ENCODE measurements at regions not wholly inside any gene's neighbourhood (a gene's known extent, or its start where the extent isn't known, plus 50 kb on each side); places are given as distances from the start of the nearest gene placed in this dataset.
A peak's percentile ranks its signal among the peaks of the same experiment; 100 is the strongest.

DNA sequence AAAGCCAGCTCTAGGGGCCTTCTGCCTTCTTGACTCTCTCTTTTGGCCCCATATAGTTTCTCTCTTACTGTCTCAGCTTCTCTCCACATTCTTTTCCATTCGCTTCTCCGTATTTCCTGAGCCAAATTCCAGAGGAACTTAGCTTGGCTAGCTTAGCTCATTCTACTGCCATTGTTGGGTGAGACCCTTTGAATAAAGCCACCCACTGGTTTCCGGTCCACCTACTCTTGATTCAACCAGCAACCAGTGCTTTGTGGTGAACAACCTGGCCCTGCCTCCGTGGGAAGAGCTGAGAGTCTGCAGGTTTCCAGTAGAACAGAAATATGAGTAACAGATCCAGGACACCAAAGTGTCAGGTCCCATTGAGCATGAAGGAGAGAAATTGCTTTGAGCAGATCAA, 81.3 kb upstream of the ARHGAP20 start:
- Histone ChIP-seq H3K27me3 (ENCODE audit: insufficient read depth, low read length) (no peaks in the 10 kb centered on the region), H3K9ac (ENCODE audit: low read length) (no peak overlapping the region), H2AFZ (ENCODE audit: insufficient read depth, low read length, poor library complexity) (no peak overlapping the region), H3K36me3 (ENCODE audit: control insufficient read depth in 1 of 2, insufficient read depth in 2 of 2, low read length in 2 of 2) (no peaks in the 10 kb centered on the region), H3K4me1 (ENCODE audit: control insufficient read depth in 1 of 2, insufficient read depth in 2 of 2, low read length in 2 of 2) (peaks cover 0 to 3% of the 10 kb centered on the region in 2 experiments), H3K4ac (ENCODE audit: low read depth, low read length) (no peak overlapping the region), H3K9me3 (ENCODE audit: insufficient read depth, low read depth, low read length) (peaks cover 2% of the 10 kb centered on the region), H3K14ac (ENCODE audit: low read length) (no peak overlapping the region), H4K8ac (ENCODE audit: low read depth, low read length) (no peak overlapping the region), H3K4me3 (ENCODE audit: low read depth, low read length) (no peak overlapping the region), H2BK120ac (ENCODE audit: insufficient read depth, low read length, poor library complexity) (no peak overlapping the region), H3K23ac (ENCODE audit: low read length) (no peak overlapping the region), H2AK5ac (ENCODE audit: low read length) (no peak overlapping the region), H4K12ac (ENCODE audit: low read depth, low read length) (no peak overlapping the region), H3K4me2 (ENCODE audit: low read length) (no peak overlapping the region), H4K91ac (ENCODE audit: low read depth, low read length) (no peak overlapping the region), H3K27ac (ENCODE audit: low read depth, low read length) (no peak overlapping the region), H2BK5ac (ENCODE audit: low read depth, low read length, poor library complexity) (no peak overlapping the region), H3K79me1 (ENCODE audit: low read length) (no peaks in the 10 kb centered on the region), H3K18ac (ENCODE audit: low read length) (no peak overlapping the region), H2BK12ac (ENCODE audit: low read length) (no peak overlapping the region), H3K79me2 (ENCODE audit: control insufficient read depth, insufficient read depth, low read length, poor library complexity) (no peaks in the 10 kb centered on the region)
- no CpG with 5 or more reads among the region's 4 CpGs for WGBS (ENCODE audit: extremely low coverage, insufficient coverage, insufficient read length)
- no peak for DNase-seq

DNA sequence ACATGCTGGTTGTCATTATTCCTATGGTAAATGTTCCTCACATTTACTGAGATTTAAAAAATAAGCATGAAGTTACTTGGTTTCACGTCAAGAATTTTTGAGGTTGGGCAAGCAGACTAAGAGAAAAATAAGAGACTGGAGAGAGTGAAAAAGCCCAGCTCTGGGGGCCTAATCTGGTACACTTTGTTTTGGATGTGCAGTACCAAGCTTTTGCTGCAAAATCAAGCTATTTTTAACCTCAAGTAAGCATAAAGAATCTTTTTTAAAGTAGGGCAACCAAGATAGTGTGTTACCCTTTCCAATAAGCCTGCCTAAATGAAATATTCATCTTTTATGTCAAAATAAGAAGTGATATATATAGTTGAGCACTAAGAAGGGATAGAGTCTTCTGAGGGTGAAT, 79.4 kb upstream of the ARHGAP20 start:
- WGBS (ENCODE audit: extremely low coverage, insufficient coverage, insufficient read length) = no CpG with 5 or more reads among the region's 1 CpG

DNA sequence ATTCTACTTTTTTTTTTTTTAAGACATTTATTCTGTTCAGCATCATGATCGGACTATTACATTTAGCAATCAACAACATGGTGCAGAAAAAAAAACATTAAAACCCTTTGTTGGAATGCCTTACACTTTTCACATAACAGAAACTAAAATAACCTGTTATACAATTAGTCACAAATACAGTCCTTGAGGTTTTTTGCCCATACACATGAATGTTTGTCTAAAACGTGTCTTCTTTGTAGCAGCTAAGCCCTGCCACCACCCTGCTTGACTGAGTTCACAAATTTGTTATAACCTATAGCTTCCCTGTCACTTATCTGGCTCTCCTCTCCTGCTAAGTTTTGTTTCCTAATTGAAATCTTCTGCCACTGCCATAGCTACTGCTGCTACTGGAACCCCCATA, 75.4 kb upstream of the ARHGAP20 start:
- H3K9ac ChIP-seq (ENCODE audit: low read length) = no peak overlapping the region
- H3K23ac ChIP-seq (ENCODE audit: low read length) = no peak overlapping the region
- no peak overlapping the region for H2BK5ac ChIP-seq (ENCODE audit: low read depth, low read length, poor library complexity)
- no peak overlapping the region for H4K12ac ChIP-seq (ENCODE audit: low read depth, low read length)
- H3K79me2 ChIP-seq (ENCODE audit: control insufficient read depth, insufficient read depth, low read length, poor library complexity) = no peaks in the 10 kb centered on the region
- no peaks in the 10 kb centered on the region for H3K27me3 ChIP-seq (ENCODE audit: insufficient read depth, low read length)
- peaks cover 4% of the 10 kb centered on the region for H3K9me3 ChIP-seq (ENCODE audit: insufficient read depth, low read depth, low read length)
- H2AK5ac ChIP-seq (ENCODE audit: low read length) = no peak overlapping the region
- no peak overlapping the region for H3K4ac ChIP-seq (ENCODE audit: low read depth, low read length)
- no peak overlapping the region for H3K4me2 ChIP-seq (ENCODE audit: low read length)
- H2BK12ac ChIP-seq (ENCODE audit: low read length) = no peak overlapping the region
- H3K36me3 ChIP-seq (ENCODE audit: control insufficient read depth in 1 of 2, insufficient read depth in 2 of 2, low read length in 2 of 2) = no peaks in the 10 kb centered on the region
- no peak overlapping the region for H3K18ac ChIP-seq (ENCODE audit: low read length)
- peaks cover 0 to under 1% of the 10 kb centered on the region in 2 experiments for H3K4me1 ChIP-seq (ENCODE audit: control insufficient read depth in 1 of 2, insufficient read depth in 2 of 2, low read length in 2 of 2)
- peak in 1 of 2 donors; percentile 62 for DNase-seq
- no peak overlapping the region for H3K4me3 ChIP-seq (ENCODE audit: low read depth, low read length)
- no peak overlapping the region for H3K27ac ChIP-seq (ENCODE audit: low read depth, low read length)
- no peaks in the 10 kb centered on the region for H3K79me1 ChIP-seq (ENCODE audit: low read length)
- no peak overlapping the region for H4K91ac ChIP-seq (ENCODE audit: low read depth, low read length)
- H2BK120ac ChIP-seq (ENCODE audit: insufficient read depth, low read length, poor library complexity) = no peak overlapping the region
- no peak overlapping the region for H4K8ac ChIP-seq (ENCODE audit: low read depth, low read length)
- WGBS (ENCODE audit: extremely low coverage, insufficient coverage, insufficient read length) = no CpG with 5 or more reads among the region's 2 CpGs
- H2AFZ ChIP-seq (ENCODE audit: insufficient read depth, low read length, poor library complexity) = no peak overlapping the region
- H3K14ac ChIP-seq (ENCODE audit: low read length) = no peak overlapping the region

More for the DNA sequence above, 79.4 kb upstream of the ARHGAP20 start:
- no peak overlapping the region for H3K18ac ChIP-seq (ENCODE audit: low read length)
- no peaks in the 10 kb centered on the region for H3K79me1 ChIP-seq (ENCODE audit: low read length)
- no peak overlapping the region for H2AK5ac ChIP-seq (ENCODE audit: low read length)
- H2BK12ac ChIP-seq (ENCODE audit: low read length) = no peak overlapping the region
- no peak overlapping the region for H4K12ac ChIP-seq (ENCODE audit: low read depth, low read length)
- no peak overlapping the region for H3K4me2 ChIP-seq (ENCODE audit: low read length)
- H3K23ac ChIP-seq (ENCODE audit: low read length) = no peak overlapping the region
- no peak overlapping the region for H3K4me3 ChIP-seq (ENCODE audit: low read depth, low read length)
- no peaks in the 10 kb centered on the region for H3K36me3 ChIP-seq (ENCODE audit: control insufficient read depth in 1 of 2, insufficient read depth in 2 of 2, low read length in 2 of 2)
- H3K27me3 ChIP-seq (ENCODE audit: insufficient read depth, low read length) = no peaks in the 10 kb centered on the region
- no peak for DNase-seq
- H3K27ac ChIP-seq (ENCODE audit: low read depth, low read length) = no peak overlapping the region
- no peak overlapping the region for H4K8ac ChIP-seq (ENCODE audit: low read depth, low read length)
- no peak overlapping the region for H2BK120ac ChIP-seq (ENCODE audit: insufficient read depth, low read length, poor library complexity)
- H3K14ac ChIP-seq (ENCODE audit: low read length) = no peak overlapping the region
- H2BK5ac ChIP-seq (ENCODE audit: low read depth, low read length, poor library complexity) = no peak overlapping the region
- no peak overlapping the region for H2AFZ ChIP-seq (ENCODE audit: insufficient read depth, low read length, poor library complexity)
- no peak overlapping the region for H4K91ac ChIP-seq (ENCODE audit: low read depth, low read length)
- peaks cover 0 to 3% of the 10 kb centered on the region in 2 experiments for H3K4me1 ChIP-seq (ENCODE audit: control insufficient read depth in 1 of 2, insufficient read depth in 2 of 2, low read length in 2 of 2)
- H3K9ac ChIP-seq (ENCODE audit: low read length) = no peak overlapping the region
- no peaks in the 10 kb centered on the region for H3K79me2 ChIP-seq (ENCODE audit: control insufficient read depth, insufficient read depth, low read length, poor library complexity)
- H3K4ac ChIP-seq (ENCODE audit: low read depth, low read length) = no peak overlapping the region
- no peaks in the 10 kb centered on the region for H3K9me3 ChIP-seq (ENCODE audit: insufficient read depth, low read depth, low read length)

DNA sequence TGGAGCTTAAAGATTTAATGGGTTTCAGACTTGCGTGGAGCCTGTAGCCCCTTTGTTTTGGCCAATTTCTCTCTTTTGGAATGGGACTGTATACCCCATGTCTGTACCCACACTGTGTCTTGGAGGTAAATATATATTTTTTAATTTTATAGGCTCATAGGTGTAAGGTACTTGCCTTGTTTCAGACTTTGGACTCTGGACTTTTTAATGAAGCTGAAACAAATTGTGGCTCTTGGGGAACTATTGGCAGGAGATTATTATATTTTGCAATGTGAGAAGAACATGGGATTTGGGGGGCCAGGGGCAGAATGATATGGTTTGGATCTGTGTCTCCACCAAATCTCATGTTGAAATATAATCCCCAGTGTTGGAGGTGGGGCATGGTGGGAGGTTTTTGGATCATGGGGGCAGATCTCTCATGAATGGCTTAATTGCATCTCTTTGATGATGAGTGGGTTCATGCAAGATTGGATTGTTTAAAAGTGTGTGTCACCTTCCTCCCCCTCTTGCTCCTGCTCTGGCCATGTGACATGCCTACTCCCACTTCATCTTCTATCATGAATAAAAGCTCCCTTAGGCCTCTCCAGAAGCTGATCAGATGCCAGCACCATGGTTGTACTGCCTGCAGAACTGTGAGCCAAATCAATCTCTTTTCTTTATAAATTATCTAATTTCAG, 74.1 kb upstream of the ARHGAP20 start:
- H3K14ac ChIP-seq (ENCODE audit: low read length) = no peak overlapping the region
- no peak overlapping the region for H4K91ac ChIP-seq (ENCODE audit: low read depth, low read length)
- no peak overlapping the region for H3K4me2 ChIP-seq (ENCODE audit: low read length)
- H3K9ac ChIP-seq (ENCODE audit: low read length) = no peak overlapping the region
- no peak overlapping the region for H2AK5ac ChIP-seq (ENCODE audit: low read length)
- H3K27ac ChIP-seq (ENCODE audit: low read depth, low read length) = no peak overlapping the region
- no peak overlapping the region for H4K8ac ChIP-seq (ENCODE audit: low read depth, low read length)
- no peak overlapping the region for H3K4ac ChIP-seq (ENCODE audit: low read depth, low read length)
- H3K27me3 ChIP-seq (ENCODE audit: insufficient read depth, low read length) = no peaks in the 10 kb centered on the region
- no peak overlapping the region for H2BK120ac ChIP-seq (ENCODE audit: insufficient read depth, low read length, poor library complexity)
- DNase-seq = no peak
- H3K79me1 ChIP-seq (ENCODE audit: low read length) = no peaks in the 10 kb centered on the region
- H2BK12ac ChIP-seq (ENCODE audit: low read length) = no peak overlapping the region
- H3K9me3 ChIP-seq (ENCODE audit: insufficient read depth, low read depth, low read length) = peaks cover 4% of the 10 kb centered on the region
- no peak overlapping the region for H2AFZ ChIP-seq (ENCODE audit: insufficient read depth, low read length, poor library complexity)
- no peak overlapping the region for H2BK5ac ChIP-seq (ENCODE audit: low read depth, low read length, poor library complexity)
- no peak overlapping the region for H3K18ac ChIP-seq (ENCODE audit: low read length)
- no peaks in the 10 kb centered on the region for H3K79me2 ChIP-seq (ENCODE audit: control insufficient read depth, insufficient read depth, low read length, poor library complexity)
- no peak overlapping the region for H3K23ac ChIP-seq (ENCODE audit: low read length)
- H3K36me3 ChIP-seq (ENCODE audit: control insufficient read depth in 1 of 2, insufficient read depth in 2 of 2, low read length in 2 of 2) = no peaks in the 10 kb centered on the region
- no peaks in the 10 kb centered on the region for H3K4me1 ChIP-seq (ENCODE audit: control insufficient read depth in 1 of 2, insufficient read depth in 2 of 2, low read length in 2 of 2)
- WGBS (ENCODE audit: extremely low coverage, insufficient coverage, insufficient read length) = no CpG with 5 or more reads among the region's 1 CpG
- no peak overlapping the region for H3K4me3 ChIP-seq (ENCODE audit: low read depth, low read length)
- no peak overlapping the region for H4K12ac ChIP-seq (ENCODE audit: low read depth, low read length)
